ENCODE measurements at regions not wholly inside any gene's neighbourhood (a gene's known extent, or its start where the extent isn't known, plus 50 kb on each side); places are given as distances from the start of the nearest gene placed in this dataset.

GRCh38 chr2:57828221-57828620 lies 218.4 kb upstream of the VRK2 start:
- DNase-seq, result peak in 1 of 10 donors; percentile 23
- intact Hi-C loops (cut with DNase I), result no loop called here

- intact Hi-C loops (cut with DNase I), result no loop called here
- no peak for DNase-seq
Observed at GRCh38 chr2:57834666-57835065, 211.9 kb upstream of the VRK2 start.

- no peak for DNase-seq
- intact Hi-C loops (cut with DNase I), result no loop called here
Observed at GRCh38 chr2:57842531-57842930, 204.1 kb upstream of the VRK2 start.

GRCh38 chr2:57843158-57843557 lies 203.4 kb upstream of the VRK2 start:
- intact Hi-C loops (cut with DNase I), result no loop called here
- no peak for DNase-seq

GRCh38 chr2:57848723-57849122 lies 197.9 kb upstream of the VRK2 start:
- DNase-seq, result peak in 1 of 10 donors; percentile 32
- intact Hi-C loops (cut with DNase I), result no loop called here

- peak in 1 of 10 donors; percentile 76 for DNase-seq
- intact Hi-C loops (cut with DNase I), result no loop called here
Observed at GRCh38 chr2:57849843-57850242, 196.8 kb upstream of the VRK2 start.

- intact Hi-C loops (cut with DNase I), result no loop called here
Observed at GRCh38 chr2:57850415-57851130, 196.0 kb upstream of the VRK2 start.

DNA sequence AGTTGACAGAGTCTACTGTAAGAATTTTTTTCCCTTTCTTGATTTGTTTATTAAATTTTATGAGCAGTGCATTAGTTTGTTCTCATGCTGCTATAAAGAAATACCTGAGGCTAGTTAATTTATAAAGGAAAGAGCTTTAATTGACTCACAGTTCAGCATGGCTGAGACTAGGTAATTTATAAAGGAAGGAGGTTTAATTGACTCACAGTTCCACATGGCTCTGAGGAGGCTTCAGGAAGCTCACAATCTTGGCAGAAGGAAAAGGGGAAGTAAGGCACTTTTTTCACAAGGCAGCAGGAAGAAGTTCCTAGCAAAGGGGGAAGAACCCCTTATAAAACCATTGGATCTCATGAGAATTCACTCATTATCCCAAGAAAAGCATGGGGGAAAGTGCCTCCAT lies 191.4 kb upstream of the VRK2 start:
- no peak for DNase-seq
- intact Hi-C loops (cut with DNase I), result no loop called here

More at GRCh38 chr2:57850415-57851130, 196.0 kb upstream of the VRK2 start:
- peak in 3 of 10 donors; percentile 41 to 71 (median 70) for DNase-seq

DNA sequence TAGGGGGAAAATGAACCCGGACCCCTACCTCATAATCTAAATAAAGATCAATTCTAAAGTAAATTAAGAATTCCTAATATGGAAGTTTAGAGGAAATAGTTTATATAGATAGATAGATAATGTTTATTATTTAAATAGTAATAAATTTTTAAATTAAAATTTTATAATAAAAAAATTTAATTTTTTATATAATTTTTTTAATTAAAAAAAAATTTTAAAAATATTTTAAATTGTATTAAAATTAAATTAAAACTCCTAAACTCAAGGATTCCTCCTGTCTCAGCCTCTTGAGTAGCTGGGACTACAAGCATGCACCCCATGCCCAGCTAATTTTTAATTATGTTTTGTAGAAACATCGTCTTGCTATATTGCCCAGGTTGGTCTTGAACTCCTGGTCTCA lies 186.9 kb upstream of the VRK2 start:
- DNase-seq, result no peak

DNA sequence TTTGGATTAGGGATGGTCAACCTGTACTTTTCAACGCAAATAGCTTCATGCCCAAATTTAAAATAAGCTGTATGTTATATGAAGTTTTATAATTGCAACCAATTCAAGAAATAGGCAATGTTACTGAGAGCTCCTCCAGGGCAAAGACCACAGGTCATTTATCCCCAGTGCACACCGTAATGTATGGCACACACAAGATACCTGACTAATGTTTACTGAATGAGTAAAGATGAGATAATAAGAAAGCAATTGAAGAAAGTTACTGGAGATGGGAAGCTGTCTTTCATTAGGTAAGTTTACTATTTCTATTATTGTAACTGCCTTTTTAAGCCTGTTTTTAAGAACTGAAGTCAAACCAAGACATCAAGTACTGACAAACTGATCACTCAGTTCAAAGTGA lies 184.5 kb upstream of the VRK2 start:
- intact Hi-C loops (cut with DNase I), result no loop called here
- no peak for DNase-seq

More for the DNA sequence above, 186.9 kb upstream of the VRK2 start:
- intact Hi-C loops (cut with DNase I), result no loop called here

GRCh38 chr2:57862727-57863126 lies 183.9 kb upstream of the VRK2 start:
- no peak for DNase-seq
- intact Hi-C loops (cut with DNase I), result no loop called here

GRCh38 chr2:57864926-57865325 lies 181.7 kb upstream of the VRK2 start:
- intact Hi-C loops (cut with DNase I), result no loop called here
- DNase-seq, result no peak

DNA sequence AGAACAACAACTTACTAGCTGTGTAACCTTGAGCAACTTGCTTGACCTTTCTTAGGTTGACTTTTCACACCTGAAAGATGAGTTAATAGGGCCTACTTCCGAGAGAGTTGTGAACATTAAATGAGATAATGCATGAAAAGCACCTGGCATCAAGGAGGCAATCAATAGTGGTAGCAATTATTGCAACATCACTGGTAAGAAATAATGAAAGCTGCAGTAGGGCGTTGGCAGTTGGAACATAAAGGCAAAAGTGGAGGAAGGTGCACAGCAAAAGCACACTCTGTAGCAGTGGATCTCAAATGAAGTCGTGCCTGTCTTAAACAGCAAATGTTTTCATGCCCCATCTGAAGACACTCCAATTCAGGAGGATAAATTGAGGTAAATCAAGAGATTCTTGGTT lies 178.9 kb upstream of the VRK2 start:
- intact Hi-C loops (cut with DNase I), result no loop called here
- no peak for DNase-seq

DNA sequence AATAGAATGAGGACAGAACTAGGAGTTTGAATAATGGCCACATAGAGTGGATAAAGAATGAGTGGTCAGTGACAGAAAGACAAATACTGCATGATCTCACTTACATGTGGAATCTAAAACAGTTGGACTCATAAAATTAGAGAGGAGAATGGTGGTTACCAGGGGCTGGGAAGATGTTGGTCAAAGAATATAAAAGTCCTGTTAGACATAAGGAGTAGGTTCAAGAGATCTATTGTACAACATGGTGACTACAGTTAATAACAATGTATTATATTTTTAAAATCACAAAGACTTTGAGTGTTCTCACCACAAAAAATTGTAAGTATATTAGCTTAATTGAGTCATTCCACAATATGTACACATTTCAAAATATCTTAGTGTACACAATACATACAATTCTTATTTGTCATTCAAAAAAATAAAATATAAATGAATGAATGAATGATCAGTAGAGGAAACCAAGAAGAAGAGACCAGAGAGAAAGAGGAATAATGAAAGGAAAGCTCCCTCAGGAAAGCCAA lies 177.9 kb upstream of the VRK2 start:
- no peak for DNase-seq
- intact Hi-C loops (cut with DNase I), result no loop called here

- intact Hi-C loops (cut with DNase I), result no loop called here
- DNase-seq, result peak in 2 of 10 donors; percentile 55 to 80
Observed at GRCh38 chr2:57869758-57870344, 176.8 kb upstream of the VRK2 start.

DNA sequence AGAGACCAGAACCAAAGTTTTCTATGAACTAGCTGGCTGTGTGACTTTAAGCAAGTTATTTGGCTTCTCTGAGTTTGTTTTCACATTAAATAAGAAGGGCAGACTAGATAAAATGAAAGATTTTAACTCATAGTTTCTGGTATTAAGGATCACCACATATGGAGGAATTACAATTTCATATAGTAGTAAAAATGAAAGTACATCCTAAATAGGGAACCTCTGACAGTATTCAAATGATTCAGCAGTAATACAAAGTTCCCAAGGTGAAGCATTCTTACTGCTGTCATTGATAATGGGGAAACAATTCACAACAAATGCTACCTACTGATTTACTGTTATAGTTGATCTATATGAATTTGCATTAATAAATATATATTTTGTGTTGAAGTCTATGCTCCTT lies 170.3 kb upstream of the VRK2 start:
- no peak for DNase-seq
- intact Hi-C loops (cut with DNase I), result no loop called here

DNA sequence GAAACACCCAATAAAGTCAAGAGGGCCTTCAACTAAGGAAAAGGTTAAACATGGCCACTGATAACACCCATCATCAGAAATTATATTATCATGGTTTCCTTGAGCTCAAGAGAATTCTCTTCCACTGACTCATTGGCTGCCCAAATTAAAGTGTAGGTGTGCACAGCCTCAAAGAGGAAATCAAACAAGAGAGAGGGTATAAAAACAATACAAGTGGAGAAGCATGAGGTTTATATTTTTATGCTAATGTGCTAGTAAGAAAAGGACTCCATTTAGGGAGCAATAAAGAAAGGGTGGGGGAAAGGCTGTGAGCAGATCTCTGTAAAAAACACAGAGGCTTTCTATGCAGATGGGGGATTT lies 168.8 kb upstream of the VRK2 start:
- no peak for DNase-seq
- intact Hi-C loops (cut with DNase I), result no loop called here

- intact Hi-C loops (cut with DNase I), result no loop called here
- peak in 3 of 10 donors; percentile 11 to 35 (median 29) for DNase-seq
Observed at GRCh38 chr2:57878171-57878865, 168.3 kb upstream of the VRK2 start.

GRCh38 chr2:57878866-57879210 lies 167.8 kb upstream of the VRK2 start:
- no peak for DNase-seq
- intact Hi-C loops (cut with DNase I), result no loop called here

GRCh38 chr2:57880446-57880845 lies 166.2 kb upstream of the VRK2 start:
- no peak for DNase-seq
- intact Hi-C loops (cut with DNase I), result no loop called here

DNA sequence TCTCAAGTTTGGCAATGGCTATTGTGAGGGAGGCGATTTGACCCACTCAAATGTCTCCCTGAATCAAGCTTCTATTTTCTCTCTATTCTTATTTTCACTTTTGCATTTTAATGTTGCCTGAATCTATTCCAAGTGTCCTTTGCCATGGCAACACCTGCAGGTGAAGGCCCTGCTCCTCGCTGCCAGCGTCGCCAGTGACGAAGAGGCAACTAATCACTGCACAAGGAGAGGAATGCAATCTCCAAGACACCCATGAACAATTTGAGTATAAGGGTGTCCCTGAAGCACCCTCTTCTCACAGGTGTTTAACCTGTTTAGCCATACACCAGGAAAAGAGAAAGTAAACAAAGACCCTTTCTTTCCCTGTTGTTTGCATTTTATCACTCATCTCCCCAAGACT lies 165.6 kb upstream of the VRK2 start:
- no peak for DNase-seq
- intact Hi-C loops (cut with DNase I), result no loop called here

All from posterior cingulate gyrus (tissue), 11 donors.